RWPE2 (cell line): ENCODE measurements at regions not wholly inside any gene's neighbourhood (a gene's known extent, or its start where the extent isn't known, plus 50 kb on each side); places are given as distances from the start of the nearest gene placed in this dataset.

Source experiments
- ATAC-seq: fragments of 200-7000 bp; cut with Tn5 transposase; 3 replicates; pipeline ENCODE4 v1.9.1; 2021; ENCODE audit warnings: low read depth
- DNase-seq: peaks from one replicate; pipeline ENCODE4 v3.0.0-alpha.2; 2020; ENCODE audit warnings: low spot score
- H3K27ac ChIP-seq: fragments of 450-650 bp; 2 replicates; pipeline ENCODE4 v1.5.1; 2017; ENCODE audit warnings: mild to moderate bottlenecking; ENCODE audit not compliant: poor library complexity, severe bottlenecking
- H3K27me3 ChIP-seq: fragments of 250-450 bp; sonication (Bioruptor Pico); 2 replicates; pipeline ENCODE4 v1.5.1; 2021; ENCODE audit warnings: mild to moderate bottlenecking, moderate library complexity; ENCODE audit not compliant: insufficient read depth, poor library complexity, severe bottlenecking
- H3K36me3 ChIP-seq: fragments of 250-450 bp; sonication (Bioruptor Pico); 2 replicates; pipeline ENCODE4 v1.5.1; 2020; ENCODE audit warnings: low read depth, mild to moderate bottlenecking, moderate library complexity
- H3K4me1 ChIP-seq: fragments of 250-450 bp; sonication (Bioruptor Pico); 2 replicates; pipeline ENCODE4 v1.5.1; 2021; ENCODE audit warnings: mild to moderate bottlenecking, moderate library complexity; ENCODE audit not compliant: insufficient read depth, poor library complexity, severe bottlenecking
- H3K4me3 ChIP-seq: fragments of 250-450 bp; sonication (Bioruptor Pico); 2 replicates; pipeline ENCODE4 v1.5.1; 2021; ENCODE audit warnings: mild to moderate bottlenecking, moderate library complexity; ENCODE audit not compliant: severe bottlenecking
- H3K9me3 ChIP-seq: fragments of 250-450 bp; sonication (Bioruptor Pico); 2 replicates; pipeline ENCODE4 v1.5.1; 2021; ENCODE audit warnings: mild to moderate bottlenecking, moderate library complexity; ENCODE audit not compliant: severe bottlenecking
- CTCF ChIP-seq: fragments of 450-650 bp; IDR thresholded peaks from one replicate; pipeline ENCODE4 v1.5.1; 2017; ENCODE audit warnings: mild to moderate bottlenecking, moderate library complexity; ENCODE audit not compliant: poor library complexity, severe bottlenecking

DNA sequence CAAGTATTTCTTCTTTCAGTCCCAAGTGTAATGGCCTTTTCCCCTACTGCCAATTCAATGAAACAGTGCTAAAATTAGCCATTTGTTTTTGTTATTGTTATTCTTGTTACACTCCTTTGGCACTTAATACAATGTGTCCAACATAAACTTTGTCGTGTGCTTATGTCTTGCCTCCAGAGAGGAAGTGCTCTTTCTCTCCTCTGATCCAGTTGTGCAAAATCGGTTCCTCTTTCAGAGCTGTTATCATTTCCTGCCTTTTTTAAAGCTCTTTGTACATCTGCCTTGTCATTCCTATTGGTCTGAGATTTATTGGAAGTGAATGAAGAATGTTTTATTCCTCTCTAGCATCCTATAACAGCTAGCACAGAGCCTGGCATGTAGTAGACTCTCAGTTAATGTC is 623.2 kb upstream of the ID2 start:
- no peaks in the 10 kb centered on the region for H3K36me3 ChIP-seq
- DNase-seq: no peak
- H3K4me1 ChIP-seq: no peaks in the 10 kb centered on the region
- H3K9me3 ChIP-seq: no peaks in the 10 kb centered on the region
- H3K27ac ChIP-seq: no peak overlapping the region
- H3K4me3 ChIP-seq: no peak overlapping the region
- no peaks in the 10 kb centered on the region for H3K27me3 ChIP-seq
- ATAC-seq: no peak
- no peak for TF ChIP-seq CTCF

DNA sequence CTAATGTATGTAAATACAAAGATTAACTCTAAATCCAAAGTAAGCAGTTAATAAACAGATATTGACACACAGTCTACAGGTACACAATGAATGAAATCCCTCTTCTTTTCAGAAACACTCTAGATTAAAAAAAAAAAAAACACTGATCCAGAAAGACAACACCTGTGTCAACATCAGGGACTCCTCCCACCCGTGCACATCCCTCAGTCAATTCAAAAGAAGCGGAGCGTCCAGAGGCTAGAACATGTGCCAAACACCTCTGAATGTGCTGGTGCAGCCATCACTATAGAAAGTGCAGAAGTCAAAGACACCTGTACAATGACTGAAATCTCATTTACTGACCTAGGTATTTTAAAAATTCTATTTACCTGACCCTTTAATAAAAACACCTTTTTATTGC is 622.6 kb upstream of the ID2 start:
- Histone ChIP-seq H3K36me3 (no peaks in the 10 kb centered on the region), H3K4me1 (no peaks in the 10 kb centered on the region), H3K27ac (no peak overlapping the region), H3K27me3 (no peaks in the 10 kb centered on the region), H3K4me3 (no peak overlapping the region), H3K9me3 (no peaks in the 10 kb centered on the region)
- no peak for TF ChIP-seq CTCF
- ATAC-seq: no peak
- DNase-seq: no peak

DNA sequence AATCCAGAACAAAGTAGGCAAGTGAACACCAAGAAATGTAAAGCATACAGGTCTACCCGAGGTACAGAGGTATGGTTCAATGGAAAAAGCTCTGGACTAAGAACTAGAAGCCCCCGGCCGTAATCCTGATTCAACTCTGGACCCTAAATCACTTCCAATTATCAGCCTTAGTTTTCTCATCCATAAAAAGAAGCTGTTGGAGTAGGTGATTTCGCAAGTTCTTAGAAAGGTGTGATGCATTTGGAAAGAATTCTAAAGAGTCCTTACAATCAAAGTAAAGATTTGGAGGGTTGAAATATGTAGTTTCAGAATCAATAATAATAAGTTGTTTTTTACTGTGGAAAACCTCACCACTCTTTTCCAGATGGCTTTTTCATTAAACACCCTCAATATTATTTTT is 622.1 kb upstream of the ID2 start:
- no peak overlapping the region for H3K27ac ChIP-seq
- H3K36me3 ChIP-seq: no peaks in the 10 kb centered on the region
- no peak overlapping the region for H3K4me3 ChIP-seq
- TF ChIP-seq CTCF: no peak
- DNase-seq (no peak), ATAC-seq (no peak)
- H3K27me3 ChIP-seq: no peaks in the 10 kb centered on the region
- H3K4me1 ChIP-seq: no peaks in the 10 kb centered on the region
- H3K9me3 ChIP-seq: no peaks in the 10 kb centered on the region

DNA sequence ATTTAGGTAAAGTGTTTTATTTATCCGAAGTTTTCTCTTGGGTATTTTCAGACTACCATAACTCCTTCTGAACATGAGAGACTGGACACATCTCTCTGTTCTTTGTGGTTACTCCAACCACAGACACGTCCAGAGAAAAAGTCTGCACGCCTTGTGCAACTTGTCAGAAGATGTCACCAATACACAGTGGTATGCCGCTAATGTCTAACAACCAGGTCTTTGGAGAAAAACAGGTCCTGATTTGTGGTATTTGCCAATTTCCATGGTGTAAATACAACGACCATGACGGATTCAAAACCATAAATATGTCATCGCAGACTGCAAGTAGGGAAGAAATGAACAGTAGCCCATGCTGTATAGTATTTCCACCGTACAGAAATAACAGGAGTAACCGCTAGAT is 620.6 kb upstream of the ID2 start:
- no peak for DNase-seq
- no peak for ATAC-seq
- Histone ChIP-seq H3K27me3 (no peaks in the 10 kb centered on the region), H3K4me1 (no peaks in the 10 kb centered on the region), H3K4me3 (no peak overlapping the region), H3K36me3 (no peaks in the 10 kb centered on the region), H3K27ac (no peak overlapping the region), H3K9me3 (no peaks in the 10 kb centered on the region)
- no peak for TF ChIP-seq CTCF

GRCh38 chr2:8064603-8065002 is 617.3 kb upstream of the ID2 start:
- Histone ChIP-seq H3K9me3 (no peaks in the 10 kb centered on the region), H3K27me3 (no peaks in the 10 kb centered on the region), H3K27ac (no peak overlapping the region), H3K4me3 (no peak overlapping the region), H3K4me1 (no peaks in the 10 kb centered on the region), H3K36me3 (no peaks in the 10 kb centered on the region)
- DNase-seq (no peak), ATAC-seq (no peak)
- TF ChIP-seq CTCF: no peak
